ENCODE measurements at regions not wholly inside any gene's neighbourhood (a gene's known extent, or its start where the extent isn't known, plus 50 kb on each side); places are given as distances from the start of the nearest gene placed in this dataset.

- TF ChIP-seq CTCF (IDR thresholded peaks at IDR 0.05) (no peak), POLR2AphosphoS5 (IDR thresholded peaks at IDR 0.05) (no peak)
Measured at GRCh38 chr5:15365070-15365469, 134.9 kb upstream of the FBXL7 start.
